DOHH2 (cell line): ENCODE measurements at regions not wholly inside any gene's neighbourhood (a gene's known extent, or its start where the extent isn't known, plus 50 kb on each side); places are given as distances from the start of the nearest gene placed in this dataset.

ENCODE experiments used
- EZH2phosphoT487 ChIP-seq: fragments of 200-600 bp; sonication (generic); IDR thresholded peaks from 2 replicates; pipeline ENCODE4 v1.6.1; 2017; ENCODE audit warnings: borderline replicate concordance, mild to moderate bottlenecking, antibody characterized with exemption, low read length, moderate library complexity, mixed read lengths
- TF ChIP-seq, protein P1 (sequence below): fragments of 200-600 bp; sonication (generic); IDR thresholded peaks from one replicate; pipeline ENCODE4 v1.5.1; 2014; ENCODE audit warnings: antibody characterized with exemption, mild to moderate bottlenecking, low read depth, low read length; ENCODE audit not compliant: poor library complexity, severe bottlenecking

DNA sequence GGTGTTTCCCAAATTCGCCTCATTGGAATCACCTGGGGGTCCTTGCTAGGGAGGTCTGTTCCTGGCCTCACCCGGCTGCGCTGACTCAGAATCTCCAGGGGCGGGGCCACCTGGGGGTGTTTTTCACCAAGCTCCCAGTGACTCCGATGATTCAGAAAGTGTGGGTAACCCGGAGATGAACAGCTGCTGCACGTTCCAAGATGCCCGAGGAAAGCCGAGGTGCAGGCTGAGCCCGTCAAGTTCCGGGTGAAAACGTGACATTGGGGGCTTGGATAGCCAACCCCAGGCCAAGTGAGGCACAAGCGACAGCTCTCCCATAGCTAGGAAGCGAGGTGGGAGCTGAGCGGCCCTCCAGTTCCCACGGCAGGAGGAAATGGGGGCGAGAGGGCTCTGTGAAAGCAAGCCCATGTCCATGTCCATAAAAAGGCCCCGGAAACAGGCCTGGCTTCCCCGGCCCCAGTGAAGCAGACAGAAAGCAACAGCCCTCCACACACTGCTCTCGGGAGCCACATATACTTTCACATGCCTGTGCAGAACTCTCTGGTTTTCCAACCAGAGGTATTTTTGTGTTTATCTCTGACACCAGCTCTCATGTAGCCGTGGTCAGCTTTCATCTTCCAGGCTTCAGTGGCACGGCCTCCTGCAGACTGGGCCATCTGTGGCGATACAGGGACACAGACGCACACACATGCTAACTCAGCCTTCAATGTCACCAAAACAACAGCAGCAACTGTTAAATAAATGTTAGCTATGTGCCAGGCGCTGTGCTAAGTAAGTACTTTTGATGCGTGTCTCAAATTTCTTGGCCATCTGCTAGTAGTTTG, 90.7 kb upstream of the CCDC28A start:
- TF ChIP-seq, protein P1, sequence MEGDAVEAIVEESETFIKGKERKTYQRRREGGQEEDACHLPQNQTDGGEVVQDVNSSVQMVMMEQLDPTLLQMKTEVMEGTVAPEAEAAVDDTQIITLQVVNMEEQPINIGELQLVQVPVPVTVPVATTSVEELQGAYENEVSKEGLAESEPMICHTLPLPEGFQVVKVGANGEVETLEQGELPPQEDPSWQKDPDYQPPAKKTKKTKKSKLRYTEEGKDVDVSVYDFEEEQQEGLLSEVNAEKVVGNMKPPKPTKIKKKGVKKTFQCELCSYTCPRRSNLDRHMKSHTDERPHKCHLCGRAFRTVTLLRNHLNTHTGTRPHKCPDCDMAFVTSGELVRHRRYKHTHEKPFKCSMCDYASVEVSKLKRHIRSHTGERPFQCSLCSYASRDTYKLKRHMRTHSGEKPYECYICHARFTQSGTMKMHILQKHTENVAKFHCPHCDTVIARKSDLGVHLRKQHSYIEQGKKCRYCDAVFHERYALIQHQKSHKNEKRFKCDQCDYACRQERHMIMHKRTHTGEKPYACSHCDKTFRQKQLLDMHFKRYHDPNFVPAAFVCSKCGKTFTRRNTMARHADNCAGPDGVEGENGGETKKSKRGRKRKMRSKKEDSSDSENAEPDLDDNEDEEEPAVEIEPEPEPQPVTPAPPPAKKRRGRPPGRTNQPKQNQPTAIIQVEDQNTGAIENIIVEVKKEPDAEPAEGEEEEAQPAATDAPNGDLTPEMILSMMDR = no peak
- no peak for TF ChIP-seq EZH2phosphoT487
